GM12878 (cell line): ENCODE measurements at regions not wholly inside any gene's neighbourhood (a gene's known extent, or its start where the extent isn't known, plus 50 kb on each side); places are given as distances from the start of the nearest gene placed in this dataset.
A peak's percentile ranks its signal among the peaks of the same experiment; 100 is the strongest.

Source experiments
- DPF2 ChIP-seq: fragments of 450-650 bp; IDR thresholded peaks from 2 replicates; pipeline ENCODE4 v1.6.1; 2017; ENCODE audit warnings: mild to moderate bottlenecking
- EP300 ChIP-seq, 2 experiments: fragments of 150-350 bp in 1 of 2; IDR thresholded peaks; 2 replicates each; pipeline ENCODE4 v1.6.1; 2011 to 2012; ENCODE audit warnings: low read depth in 2 of 2, low read length in 2 of 2, borderline replicate concordance in 1 of 2, improper control_type of control experiment in 1 of 2, inconsistent platforms in 1 of 2; ENCODE audit not compliant: control insufficient read depth in 1 of 2
- HDAC2 ChIP-seq: fragments of 200-600 bp; sonication (generic); IDR thresholded peaks from 2 replicates; pipeline ENCODE4 v1.6.1; 2017
- IKZF2 ChIP-seq, 2 experiments: fragments of 450-650 bp; IDR thresholded peaks; 2 replicates each; pipeline ENCODE4 v1.6.1; 2017; ENCODE audit warnings: mild to moderate bottlenecking in 2 of 2, moderate library complexity in 2 of 2
- MAX ChIP-seq: IDR thresholded peaks from 2 replicates; pipeline ENCODE4 v1.6.1; 2012; ENCODE audit warnings: low read depth, low read length, improper control_type of control experiment
- RELB ChIP-seq: fragments of 450-650 bp; IDR thresholded peaks from 2 replicates; pipeline ENCODE4 v1.6.1; 2017; ENCODE audit warnings: low read depth, mild to moderate bottlenecking, moderate library complexity
- REST ChIP-seq: IDR thresholded peaks from 2 replicates; pipeline ENCODE4 v1.6.1; 2012; ENCODE audit warnings: mild to moderate bottlenecking, low read depth, low read length
- RUNX3 ChIP-seq: IDR thresholded peaks from 2 replicates; pipeline ENCODE4 v1.6.1; 2012; ENCODE audit warnings: low read length, inconsistent platforms
- SKIL ChIP-seq: fragments of 450-650 bp; IDR thresholded peaks from 2 replicates; pipeline ENCODE4 v1.6.1; 2017; ENCODE audit warnings: mild to moderate bottlenecking, low read depth, inconsistent platforms; ENCODE audit not compliant: poor library complexity, severe bottlenecking
- TCF3 ChIP-seq: IDR thresholded peaks from 2 replicates; pipeline ENCODE4 v1.6.1; 2012; ENCODE audit warnings: low read depth, mild to moderate bottlenecking, low read length, borderline replicate concordance; ENCODE audit not compliant: insufficient read depth
- TF ChIP-seq, protein P1 (sequence below): fragments of 450-650 bp; IDR thresholded peaks from 2 replicates; pipeline ENCODE4 v1.6.1; 2018; ENCODE audit warnings: borderline replicate concordance, mild to moderate bottlenecking; ENCODE audit not compliant: partially characterized antibody

GRCh38 chr1:221837896-221838295, 96.0 kb upstream of the DUSP10 start (continued):
- TF ChIP-seq REST (no peak), IKZF2 (IDR thresholded peaks at IDR 0.05) (0 out of 4 replicates have a peak, but pooled peaks of 1 of the 2 experiments have one; percentile 36), SKIL (peak; percentile 37), DPF2 (no peak), RELB (no peak), HDAC2 (no peak), RUNX3 (peak; percentile 68), MAX (no peak), TCF3 (no peak), EP300 (IDR thresholded peaks at IDR 0.05; ENCODE audit: borderline replicate concordance in 1 of 2, control insufficient read depth in 1 of 2, low read depth in 2 of 2, low read length in 2 of 2) (peak in 1 of 2 experiments; percentile 32; a peak in 1 of 4 replicates)
- TF ChIP-seq, protein P1, sequence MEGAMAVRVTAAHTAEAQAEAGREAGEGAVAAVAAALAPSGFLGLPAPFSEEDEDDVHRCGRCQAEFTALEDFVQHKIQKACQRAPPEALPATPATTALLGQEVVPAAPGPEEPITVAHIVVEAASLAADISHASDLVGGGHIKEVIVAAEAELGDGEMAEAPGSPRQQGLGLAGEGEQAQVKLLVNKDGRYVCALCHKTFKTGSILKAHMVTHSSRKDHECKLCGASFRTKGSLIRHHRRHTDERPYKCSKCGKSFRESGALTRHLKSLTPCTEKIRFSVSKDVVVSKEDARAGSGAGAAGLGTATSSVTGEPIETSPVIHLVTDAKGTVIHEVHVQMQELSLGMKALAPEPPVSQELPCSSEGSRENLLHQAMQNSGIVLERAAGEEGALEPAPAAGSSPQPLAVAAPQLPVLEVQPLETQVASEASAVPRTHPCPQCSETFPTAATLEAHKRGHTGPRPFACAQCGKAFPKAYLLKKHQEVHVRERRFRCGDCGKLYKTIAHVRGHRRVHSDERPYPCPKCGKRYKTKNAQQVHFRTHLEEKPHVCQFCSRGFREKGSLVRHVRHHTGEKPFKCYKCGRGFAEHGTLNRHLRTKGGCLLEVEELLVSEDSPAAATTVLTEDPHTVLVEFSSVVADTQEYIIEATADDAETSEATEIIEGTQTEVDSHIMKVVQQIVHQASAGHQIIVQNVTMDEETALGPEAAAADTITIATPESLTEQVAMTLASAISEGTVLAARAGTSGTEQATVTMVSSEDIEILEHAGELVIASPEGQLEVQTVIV, result no peak
